Smooth muscle cell (in vitro differentiated cells): ENCODE measurements at regions not wholly inside any gene's neighbourhood (a gene's known extent, or its start where the extent isn't known, plus 50 kb on each side); places are given as distances from the start of the nearest gene placed in this dataset.

Experiments used
- DNase-seq: peaks from one replicate; lab custom pipeline; 2025; ENCODE audit not compliant: unreplicated experiment; lab: John Stamatoyannopoulos, UW
- H2AFZ ChIP-seq: fragments of 200-600 bp; sonication (generic); 2 replicates; pipeline ENCODE4 v1.6.0; 2016; ENCODE audit warnings: antibody characterized with exemption, low read depth, mild to moderate bottlenecking
- H3F3A ChIP-seq: fragments of 200-600 bp; sonication (generic); 2 replicates; pipeline ENCODE4 v1.6.0; 2017; ENCODE audit warnings: antibody characterized with exemption, low read depth
- H3K27ac ChIP-seq: fragments of 200-600 bp; sonication (generic); 2 replicates; pipeline ENCODE4 v1.5.1; 2016; ENCODE audit warnings: low read depth, mild to moderate bottlenecking
- H3K27me3 ChIP-seq: fragments of 200-600 bp; sonication (generic); 2 replicates; pipeline ENCODE4 v1.6.1; 2016; ENCODE audit warnings: low read depth, mild to moderate bottlenecking
- H3K36me3 ChIP-seq: fragments of 200-600 bp; sonication (generic); 2 replicates; pipeline ENCODE4 v1.5.1; 2016; ENCODE audit warnings: low read depth
- H3K4me1 ChIP-seq: fragments of 200-600 bp; sonication (generic); 2 replicates; pipeline ENCODE4 v1.5.1; 2016; ENCODE audit warnings: low read depth
- H3K4me2 ChIP-seq: fragments of 200-600 bp; sonication (generic); 2 replicates; pipeline ENCODE4 v1.6.0; 2016; ENCODE audit warnings: mild to moderate bottlenecking
- H3K4me3 ChIP-seq: fragments of 200-600 bp; sonication (generic); 2 replicates; pipeline ENCODE4 v1.5.1; 2016; ENCODE audit warnings: mild to moderate bottlenecking
- H3K79me2 ChIP-seq: fragments of 200-600 bp; sonication (generic); 2 replicates; pipeline ENCODE4 v1.6.0; 2016; ENCODE audit warnings: low read depth, mild to moderate bottlenecking
- H3K9ac ChIP-seq: fragments of 200-600 bp; sonication (generic); 2 replicates; pipeline ENCODE4 v1.6.0; 2016; ENCODE audit warnings: low read depth
- H3K9me3 ChIP-seq: fragments of 200-600 bp; sonication (generic); replicated peaks from 2 replicates; pipeline ENCODE4 v1.5.1; 2016; ENCODE audit warnings: low read depth
- H4K20me1 ChIP-seq: fragments of 200-600 bp; sonication (generic); 2 replicates; pipeline ENCODE4 v1.6.0; 2016; ENCODE audit warnings: low read depth
- WGBS: methylation state at CpG from one replicate; pipeline ENCODE4 v1.1.7; 2016; ENCODE audit warnings: low lambda C conversion rate; 5-methylcytosine and 5-hydroxymethylcytosine counted together
- TF ChIP-seq, protein P1 (sequence below): fragments of 200-600 bp; sonication (generic); IDR thresholded peaks from 2 replicates; pipeline ENCODE4 v1.5.1; 2017; ENCODE audit warnings: borderline replicate concordance, mild to moderate bottlenecking, antibody characterized with exemption; ENCODE audit not compliant: insufficient read depth, poor library complexity, severe bottlenecking

DNA sequence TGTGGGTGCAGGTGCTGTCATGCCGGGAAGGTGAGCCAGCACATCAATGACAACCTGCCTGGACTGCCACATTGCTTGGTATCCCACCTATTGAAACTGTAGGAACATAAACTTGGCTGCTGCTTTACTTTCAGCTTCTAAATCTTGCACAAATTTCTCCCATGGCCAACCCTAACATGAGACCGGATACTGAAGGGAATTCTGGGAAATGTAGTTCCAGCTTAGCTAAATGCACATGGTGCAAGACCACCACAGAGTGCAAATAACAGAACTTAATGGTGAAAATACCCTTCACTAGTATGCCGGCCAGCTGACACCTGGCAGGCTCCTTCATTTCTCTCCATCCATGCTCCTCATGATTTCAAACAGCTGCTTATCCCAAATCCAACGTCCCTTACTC, 247.4 kb downstream of the ARRDC4 start:
- 85% methylated on average over 4 of the region's 4 CpGs for WGBS
- H3K9ac ChIP-seq = no peak overlapping the region
- TF ChIP-seq, protein P1, sequence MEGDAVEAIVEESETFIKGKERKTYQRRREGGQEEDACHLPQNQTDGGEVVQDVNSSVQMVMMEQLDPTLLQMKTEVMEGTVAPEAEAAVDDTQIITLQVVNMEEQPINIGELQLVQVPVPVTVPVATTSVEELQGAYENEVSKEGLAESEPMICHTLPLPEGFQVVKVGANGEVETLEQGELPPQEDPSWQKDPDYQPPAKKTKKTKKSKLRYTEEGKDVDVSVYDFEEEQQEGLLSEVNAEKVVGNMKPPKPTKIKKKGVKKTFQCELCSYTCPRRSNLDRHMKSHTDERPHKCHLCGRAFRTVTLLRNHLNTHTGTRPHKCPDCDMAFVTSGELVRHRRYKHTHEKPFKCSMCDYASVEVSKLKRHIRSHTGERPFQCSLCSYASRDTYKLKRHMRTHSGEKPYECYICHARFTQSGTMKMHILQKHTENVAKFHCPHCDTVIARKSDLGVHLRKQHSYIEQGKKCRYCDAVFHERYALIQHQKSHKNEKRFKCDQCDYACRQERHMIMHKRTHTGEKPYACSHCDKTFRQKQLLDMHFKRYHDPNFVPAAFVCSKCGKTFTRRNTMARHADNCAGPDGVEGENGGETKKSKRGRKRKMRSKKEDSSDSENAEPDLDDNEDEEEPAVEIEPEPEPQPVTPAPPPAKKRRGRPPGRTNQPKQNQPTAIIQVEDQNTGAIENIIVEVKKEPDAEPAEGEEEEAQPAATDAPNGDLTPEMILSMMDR = no peak

DNA sequence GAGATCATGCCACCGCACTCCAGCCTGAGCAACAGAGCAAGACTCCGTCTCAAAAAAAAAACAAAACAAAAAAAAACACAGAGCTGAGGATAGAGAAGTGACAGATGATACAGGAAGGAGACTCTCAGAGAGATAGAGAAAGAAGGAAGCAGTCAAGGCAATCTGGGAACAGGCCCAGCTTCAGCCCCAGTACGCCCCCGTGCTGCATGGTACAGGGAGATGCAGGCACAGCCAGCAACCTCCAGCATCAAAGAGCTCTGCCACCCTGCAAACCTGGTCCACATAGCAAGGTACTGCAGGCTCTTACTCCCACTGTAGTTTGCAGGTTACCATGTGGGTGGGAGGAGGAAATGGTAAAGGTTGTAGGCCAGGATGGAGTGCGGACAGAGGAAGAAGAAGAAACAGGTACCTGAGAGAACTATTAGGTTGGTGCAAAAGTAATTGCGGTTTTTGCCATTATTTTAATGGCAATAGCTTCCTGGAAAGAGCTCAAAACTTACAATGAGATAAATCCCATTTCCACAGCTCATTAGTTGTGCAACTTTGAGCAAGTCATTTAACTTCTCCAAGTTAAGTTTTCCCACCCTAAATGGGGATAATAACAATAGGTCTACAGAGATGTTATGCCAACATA, 253.0 kb downstream of the ARRDC4 start:
- no peak overlapping the region for H3K4me3 ChIP-seq
- no peaks in the 10 kb centered on the region for H4K20me1 ChIP-seq
- H3K79me2 ChIP-seq = no peaks in the 10 kb centered on the region
- TF ChIP-seq, protein P1 = no peak
- H3F3A ChIP-seq = no peaks in the 10 kb centered on the region
- 82% methylated on average over 6 of the region's 6 CpGs for WGBS
- no peak overlapping the region for H3K9ac ChIP-seq
- H3K27ac ChIP-seq = no peak overlapping the region
- no peaks in the 10 kb centered on the region for H3K9me3 ChIP-seq
- no peak for DNase-seq
- H3K27me3 ChIP-seq = peaks cover 16% of the 10 kb centered on the region
- no peak overlapping the region for H3K4me2 ChIP-seq
- no peaks in the 10 kb centered on the region for H3K36me3 ChIP-seq
- no peak overlapping the region for H2AFZ ChIP-seq
- H3K4me1 ChIP-seq = no peaks in the 10 kb centered on the region

More for the DNA sequence above, 247.4 kb downstream of the ARRDC4 start:
- Histone ChIP-seq H3K27ac (no peak overlapping the region), H3K4me3 (no peak overlapping the region), H3K4me2 (no peak overlapping the region), H4K20me1 (no peaks in the 10 kb centered on the region), H3K9me3 (no peaks in the 10 kb centered on the region), H3K79me2 (no peaks in the 10 kb centered on the region), H3K27me3 (peaks cover 26% of the 10 kb centered on the region), H3K4me1 (no peaks in the 10 kb centered on the region), H3F3A (no peaks in the 10 kb centered on the region), H3K36me3 (no peaks in the 10 kb centered on the region), H2AFZ (no peak overlapping the region)
- no peak for DNase-seq

DNA sequence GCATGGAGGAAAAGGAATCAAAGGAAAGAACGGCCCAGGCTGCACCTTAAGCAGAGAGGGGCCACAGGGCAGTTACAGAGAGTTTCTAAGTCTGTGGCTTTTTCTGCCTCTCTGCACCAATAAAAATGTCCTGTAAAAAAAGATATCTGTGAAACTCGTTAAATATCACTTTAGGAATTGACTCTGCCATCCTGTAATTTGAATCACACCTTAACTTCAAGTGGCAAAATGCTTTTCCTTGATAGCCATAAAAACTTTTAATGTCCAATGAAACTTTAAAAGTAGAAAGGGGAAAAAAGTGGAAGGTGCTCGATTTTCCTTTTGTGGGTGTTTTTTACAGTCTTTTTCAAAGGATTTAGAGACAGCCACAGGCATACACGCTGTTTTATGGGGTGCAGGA, 255.7 kb downstream of the ARRDC4 start:
- Histone ChIP-seq H3K36me3 (no peaks in the 10 kb centered on the region), H2AFZ (no peak overlapping the region), H3F3A (no peaks in the 10 kb centered on the region), H3K4me3 (no peak overlapping the region), H3K9me3 (no peaks in the 10 kb centered on the region), H3K27ac (no peak overlapping the region), H3K9ac (no peak overlapping the region), H3K27me3 (peaks cover 11% of the 10 kb centered on the region), H3K79me2 (no peaks in the 10 kb centered on the region), H4K20me1 (no peaks in the 10 kb centered on the region), H3K4me2 (no peak overlapping the region), H3K4me1 (no peaks in the 10 kb centered on the region)
- WGBS = 65% methylated on average over 4 of the region's 4 CpGs
- TF ChIP-seq, protein P1 = no peak
- DNase-seq = no peak

DNA sequence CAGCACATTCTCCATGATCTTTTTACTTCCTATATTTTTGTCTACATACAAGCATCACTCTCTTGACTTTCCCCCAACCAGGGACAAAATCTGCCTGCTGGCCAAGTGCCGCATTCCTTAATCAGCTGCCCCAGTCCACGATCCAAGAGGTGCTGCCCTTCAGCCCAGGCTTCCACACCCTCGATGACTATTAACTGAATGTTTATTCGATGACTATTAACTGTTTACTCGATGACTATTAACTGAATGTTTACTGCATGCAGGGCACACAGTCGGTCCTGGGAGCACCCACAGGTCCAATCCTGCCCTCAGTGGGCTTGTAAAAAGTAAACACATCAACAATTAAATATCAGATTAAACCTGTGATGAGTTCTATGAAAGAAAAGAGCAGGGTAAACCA, 256.9 kb downstream of the ARRDC4 start:
- H4K20me1 ChIP-seq = no peaks in the 10 kb centered on the region
- H3F3A ChIP-seq = no peaks in the 10 kb centered on the region
- no peaks in the 10 kb centered on the region for H3K4me1 ChIP-seq
- WGBS = 92% methylated on average over 6 of the region's 6 CpGs
- no peaks in the 10 kb centered on the region for H3K79me2 ChIP-seq
- H3K27ac ChIP-seq = no peak overlapping the region
- H3K36me3 ChIP-seq = no peaks in the 10 kb centered on the region
- no peak overlapping the region for H3K9ac ChIP-seq
- no peak overlapping the region for H2AFZ ChIP-seq
- DNase-seq = no peak
- no peak overlapping the region for H3K4me2 ChIP-seq
- H3K9me3 ChIP-seq = no peaks in the 10 kb centered on the region
- peaks cover 14% of the 10 kb centered on the region for H3K27me3 ChIP-seq
- TF ChIP-seq, protein P1 = no peak
- H3K4me3 ChIP-seq = no peak overlapping the region
